Esophagus squamous epithelium (tissue), 5 donors: ENCODE measurements at regions not wholly inside any gene's neighbourhood (a gene's known extent, or its start where the extent isn't known, plus 50 kb on each side); places are given as distances from the start of the nearest gene placed in this dataset.

ENCODE experiments used
- DNase-seq: peaks from one replicate; lab custom pipeline; 2025; lab: John Stamatoyannopoulos, UW
- H3K27ac ChIP-seq, 4 donors: fragments of 200-600 bp; sonication (generic); one replicate each; pipeline ENCODE4 v1.5.1; 2016 to 2019; ENCODE audit warnings: mild to moderate bottlenecking in 1 of 4
- H3K27me3 ChIP-seq, 4 donors: fragments of 200-600 bp; sonication (generic); 1 replicate in 3 of 4; 2 replicates in 1 of 4; pipeline versions ENCODE4 v1.5.1 to v1.6.0; 2017 to 2021; ENCODE audit warnings: antibody characterized with exemption in 1 of 4
- H3K36me3 ChIP-seq, 3 donors: fragments of 200-600 bp; sonication (generic); one replicate each; pipeline ENCODE4 v1.5.1; 2016 to 2019
- H3K4me1 ChIP-seq, 3 donors: fragments of 200-600 bp; sonication (generic); one replicate each; pipeline ENCODE4 v1.5.1; 2017 to 2019
- H3K4me3 ChIP-seq, 4 donors: fragments of 200-600 bp; sonication (generic); 1 replicate in 3 of 4; 2 replicates in 1 of 4; pipeline ENCODE4 v1.5.1; 2016 to 2019; ENCODE audit warnings: mild to moderate bottlenecking in 2 of 4, moderate library complexity in 1 of 4
- H3K9me3 ChIP-seq, 3 donors: fragments of 200-600 bp; sonication (generic); one replicate each; pipeline ENCODE4 v1.5.1; 2016 to 2019
- POLR2A ChIP-seq, 4 donors: fragments of 450-650 bp; IDR thresholded peaks; one replicate each; pipeline ENCODE4 v1.6.1; 2017; ENCODE audit warnings: antibody characterized with exemption in 4 of 4, mild to moderate bottlenecking in 4 of 4, moderate library complexity in 3 of 4
- WGBS, 2 donors: methylation state at CpG; one replicate each; pipeline ENCODE4 v1.1.5; 2018; 5-methylcytosine and 5-hydroxymethylcytosine counted together
- intact Hi-C: fragments of 100-400 bp; cut with DNase I; formaldehyde crosslinking; loops from one replicate; pipeline ENCODE4 v1.15.0; 2022
- TF ChIP-seq, protein P1 (sequence below), 6 experiments: fragments of 450-650 bp in 4 of 6; fragments of 200-600 bp in 2 of 6; sonication (generic) in 2 of 6; IDR thresholded peaks; one replicate each; pipeline ENCODE4 v1.5.1; 2016 to 2019; ENCODE audit warnings: antibody characterized with exemption in 6 of 6, mild to moderate bottlenecking in 4 of 6, moderate library complexity in 4 of 6
- donor health status: DM: yes; HTN: yes; CAD: no.

DNA sequence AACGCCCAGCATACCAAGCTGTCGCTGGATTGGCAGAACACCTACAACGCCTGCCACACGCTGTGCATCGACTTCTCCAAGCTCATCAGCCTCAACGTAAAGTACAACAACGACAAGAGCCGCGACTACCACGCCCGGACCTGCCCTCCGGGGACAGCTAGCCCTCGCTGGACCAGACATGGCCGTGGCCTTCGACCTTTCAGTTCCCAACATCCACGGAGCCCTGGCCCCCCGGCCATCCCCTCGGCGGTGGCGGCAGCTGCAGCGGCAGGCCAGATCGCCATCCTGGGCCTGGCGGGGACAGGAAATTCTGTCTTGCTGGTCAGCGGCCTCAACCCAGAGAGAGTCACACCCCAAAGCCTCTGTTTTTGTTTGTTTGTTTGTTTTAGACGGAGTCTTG lies 132.6 kb upstream of the FUT8 start:
- TF ChIP-seq POLR2A (IDR thresholded peaks at IDR 0.05) = no peak
- TF ChIP-seq, protein P1, sequence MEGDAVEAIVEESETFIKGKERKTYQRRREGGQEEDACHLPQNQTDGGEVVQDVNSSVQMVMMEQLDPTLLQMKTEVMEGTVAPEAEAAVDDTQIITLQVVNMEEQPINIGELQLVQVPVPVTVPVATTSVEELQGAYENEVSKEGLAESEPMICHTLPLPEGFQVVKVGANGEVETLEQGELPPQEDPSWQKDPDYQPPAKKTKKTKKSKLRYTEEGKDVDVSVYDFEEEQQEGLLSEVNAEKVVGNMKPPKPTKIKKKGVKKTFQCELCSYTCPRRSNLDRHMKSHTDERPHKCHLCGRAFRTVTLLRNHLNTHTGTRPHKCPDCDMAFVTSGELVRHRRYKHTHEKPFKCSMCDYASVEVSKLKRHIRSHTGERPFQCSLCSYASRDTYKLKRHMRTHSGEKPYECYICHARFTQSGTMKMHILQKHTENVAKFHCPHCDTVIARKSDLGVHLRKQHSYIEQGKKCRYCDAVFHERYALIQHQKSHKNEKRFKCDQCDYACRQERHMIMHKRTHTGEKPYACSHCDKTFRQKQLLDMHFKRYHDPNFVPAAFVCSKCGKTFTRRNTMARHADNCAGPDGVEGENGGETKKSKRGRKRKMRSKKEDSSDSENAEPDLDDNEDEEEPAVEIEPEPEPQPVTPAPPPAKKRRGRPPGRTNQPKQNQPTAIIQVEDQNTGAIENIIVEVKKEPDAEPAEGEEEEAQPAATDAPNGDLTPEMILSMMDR (IDR thresholded peaks at IDR 0.05) = no peak
- DNase-seq = no peak
- Histone ChIP-seq H3K4me3 (no peak overlapping the region), H3K27ac (no peak overlapping the region), H3K9me3 (no peaks in the 10 kb centered on the region), H3K36me3 (no peaks in the 10 kb centered on the region), H3K4me1 (peaks cover 0 to 15% (median 5%) of the 10 kb centered on the region in 3 donors), H3K27me3 (no peaks in the 10 kb centered on the region)
- intact Hi-C loops = no loop called here
- 94% methylated on average over 7 to 20 of the region's 25 CpGs for WGBS, 2 donors

DNA sequence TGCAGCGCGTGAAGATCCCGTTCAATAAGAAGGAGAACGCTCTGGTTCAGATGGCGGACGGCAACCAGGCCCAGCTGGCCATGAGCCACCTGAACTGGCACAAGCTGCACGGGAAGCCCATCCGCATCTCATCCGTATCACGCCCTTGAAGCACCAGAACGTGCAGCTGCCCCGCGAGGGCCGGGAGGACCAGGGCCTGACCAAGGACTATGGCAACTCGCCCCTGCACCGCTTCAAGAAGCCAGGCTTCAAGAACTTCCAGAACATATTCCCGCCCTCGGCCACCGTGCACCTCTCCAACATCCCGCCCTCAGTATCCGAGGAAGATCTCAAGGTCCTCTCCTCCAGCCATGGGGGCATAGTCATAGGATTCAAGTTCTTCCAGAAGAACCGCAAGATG lies 131.9 kb upstream of the FUT8 start:
- no peak overlapping the region for H3K4me3 ChIP-seq
- H3K27me3 ChIP-seq = no peaks in the 10 kb centered on the region
- intact Hi-C loops = no loop called here
- peaks cover 0 to 15% (median 5%) of the 10 kb centered on the region in 3 donors for H3K4me1 ChIP-seq
- no peaks in the 10 kb centered on the region for H3K9me3 ChIP-seq
- H3K36me3 ChIP-seq = no peaks in the 10 kb centered on the region
- DNase-seq = no peak
- 95 to 100% methylated on average over 2 to 16 of the region's 22 CpGs for WGBS, 2 donors
- no peak overlapping the region for H3K27ac ChIP-seq
- TF ChIP-seq, protein P1 (IDR thresholded peaks at IDR 0.05) = no peak
- TF ChIP-seq POLR2A (IDR thresholded peaks at IDR 0.05) = no peak

DNA sequence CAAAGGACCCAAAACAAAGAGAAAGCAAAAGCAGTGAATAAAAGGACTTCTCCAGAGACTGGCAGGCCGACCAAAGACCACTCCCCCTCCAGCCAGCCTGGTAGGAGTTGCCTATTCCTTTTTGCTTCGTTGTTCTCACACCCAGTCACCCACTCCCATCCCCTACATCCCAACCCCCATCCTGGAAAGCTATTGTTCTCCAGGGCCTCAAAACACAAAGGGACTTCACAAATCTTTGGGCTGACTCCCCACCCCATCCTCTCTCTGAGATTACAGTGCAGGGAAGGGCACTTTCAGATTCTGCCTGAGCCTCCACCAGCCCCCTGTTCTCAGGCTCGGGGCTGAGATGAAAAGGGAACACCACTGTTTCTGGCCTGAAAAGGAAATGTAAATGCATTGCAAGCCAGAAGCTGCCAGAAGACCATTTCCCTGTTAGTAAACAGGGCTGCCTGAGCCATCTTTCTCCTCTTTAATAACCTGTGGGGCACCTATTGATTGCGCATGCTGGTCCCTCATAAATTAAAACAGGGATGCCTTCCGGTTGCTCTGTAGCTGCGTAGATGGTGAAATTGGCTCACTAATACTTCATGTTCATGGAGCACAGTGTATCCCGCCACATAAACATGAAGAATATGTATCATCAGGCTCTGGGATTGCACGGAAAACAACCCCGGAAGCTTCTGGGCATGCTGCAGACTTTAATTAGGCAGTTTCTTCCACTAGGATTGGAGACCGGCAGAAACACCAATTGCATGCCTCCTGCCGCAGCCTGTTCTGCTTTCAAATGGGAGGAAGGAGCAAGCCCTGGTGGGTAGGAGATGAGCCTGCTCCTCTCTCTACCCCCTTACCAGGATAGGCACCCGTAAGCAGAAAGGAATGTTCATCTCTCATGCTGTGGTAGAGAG lies 130.3 kb upstream of the FUT8 start:
- H3K9me3 ChIP-seq = no peaks in the 10 kb centered on the region
- peaks cover 0 to 15% (median 5%) of the 10 kb centered on the region in 3 donors for H3K4me1 ChIP-seq
- TF ChIP-seq, protein P1 (IDR thresholded peaks at IDR 0.05) = no peak
- TF ChIP-seq POLR2A (IDR thresholded peaks at IDR 0.05) = no peak
- no peaks in the 10 kb centered on the region for H3K36me3 ChIP-seq
- 55 to 61% methylated on average over 10 to 12 of the region's 12 CpGs for WGBS, 2 donors
- intact Hi-C loops = no loop called here
- H3K27me3 ChIP-seq = no peaks in the 10 kb centered on the region
- H3K4me3 ChIP-seq = peak overlapping the region in 3 of 4 donors; percentile 13 to 21 (median 19)
- DNase-seq = no peak
- H3K27ac ChIP-seq = peak overlapping the region in 3 of 4 donors; percentile 54 to 57 (median 56)

DNA sequence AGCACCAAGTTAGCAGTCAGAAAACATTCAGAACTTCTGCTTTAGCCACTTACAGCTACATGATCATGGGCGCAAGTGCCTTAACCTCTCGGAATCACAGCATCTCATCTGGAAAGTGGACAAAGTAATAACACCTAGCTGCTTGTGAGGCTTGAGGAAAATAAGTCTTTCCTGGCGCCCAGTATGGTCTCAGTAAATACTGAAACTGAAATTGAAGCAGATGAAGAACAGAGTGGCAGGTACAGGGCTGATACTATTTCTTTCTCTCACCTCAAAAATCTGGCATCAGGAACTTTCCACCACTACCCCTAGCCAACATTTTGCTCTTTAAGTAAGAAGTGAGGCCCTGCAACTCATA lies 129.7 kb upstream of the FUT8 start:
- no peak for DNase-seq
- H3K36me3 ChIP-seq = no peaks in the 10 kb centered on the region
- H3K9me3 ChIP-seq = no peaks in the 10 kb centered on the region
- peak overlapping the region in 3 of 4 donors; percentile 54 to 57 (median 56) for H3K27ac ChIP-seq
- peaks cover 0 to 15% (median 5%) of the 10 kb centered on the region in 3 donors for H3K4me1 ChIP-seq
- TF ChIP-seq, protein P1 (IDR thresholded peaks at IDR 0.05) = no peak
- no peak for TF ChIP-seq POLR2A (IDR thresholded peaks at IDR 0.05)
- peak overlapping the region in 3 of 4 donors; percentile 13 to 21 (median 19) for H3K4me3 ChIP-seq
- H3K27me3 ChIP-seq = no peaks in the 10 kb centered on the region
- intact Hi-C loops = no loop called here
- WGBS, 2 donors = 93 to 96% methylated on average over 3 of the region's 3 CpGs

DNA sequence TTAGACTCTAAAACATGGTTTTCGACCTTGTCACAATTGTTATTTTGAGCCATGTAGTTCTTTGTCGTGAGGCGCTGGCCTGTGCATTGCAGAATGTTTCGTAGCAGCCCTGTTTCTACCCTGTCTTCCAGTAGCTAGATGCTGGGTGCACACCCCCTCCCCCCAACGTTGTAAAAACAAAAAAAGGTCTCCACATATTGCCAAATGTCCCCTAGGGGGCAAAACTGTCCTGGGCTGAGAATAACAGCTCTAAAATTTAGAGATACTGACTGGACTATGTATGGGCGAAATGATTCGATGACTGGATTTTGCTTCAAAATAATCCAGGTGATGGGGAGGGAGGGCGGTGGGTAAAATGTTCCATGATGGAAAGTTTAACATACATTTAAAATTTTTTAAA lies 126.1 kb upstream of the FUT8 start:
- Histone ChIP-seq H3K27ac (no peak overlapping the region), H3K36me3 (no peaks in the 10 kb centered on the region)
- intact Hi-C loops = no loop called here

More for the DNA sequence above, 126.1 kb upstream of the FUT8 start:
- Histone ChIP-seq H3K27me3 (no peaks in the 10 kb centered on the region), H3K4me3 (no peak overlapping the region), H3K9me3 (no peaks in the 10 kb centered on the region), H3K4me1 (peaks cover 0 to 18% (median 5%) of the 10 kb centered on the region in 3 donors)
- no peak for TF ChIP-seq POLR2A (IDR thresholded peaks at IDR 0.05)
- TF ChIP-seq, protein P1 (IDR thresholded peaks at IDR 0.05) = peak in 2 of 6 experiments; percentile 16 to 21
- 74 to 75% methylated on average over 8 of the region's 8 CpGs for WGBS, 2 donors
- DNase-seq = no peak
